Duodenal mucosa (tissue), 2 donors: ENCODE measurements at regions not wholly inside any gene's neighbourhood (a gene's known extent, or its start where the extent isn't known, plus 50 kb on each side); places are given as distances from the start of the nearest gene placed in this dataset.
"Not testable (repeated sequence)": the region's sequence is repeated elsewhere in the genome, so short reads cannot be mapped to it uniquely, and the experiment has no call there.

Experiments
- H3K27ac ChIP-seq: one replicate; pipeline ENCODE4 v1.7.0; 2013; ENCODE audit warnings: low read depth, low read length
- H3K27me3 ChIP-seq, 2 donors: one replicate each; pipeline ENCODE4 v1.7.0; 2013; ENCODE audit warnings: low read length in 2 of 2, control low read depth in 1 of 2; ENCODE audit not compliant: insufficient read depth in 2 of 2, control insufficient read depth in 1 of 2
- H3K36me3 ChIP-seq, 2 donors: one replicate each; pipeline ENCODE4 v1.7.0; 2013; ENCODE audit warnings: low read length in 2 of 2, control low read depth in 1 of 2; ENCODE audit not compliant: insufficient read depth in 2 of 2, control insufficient read depth in 1 of 2
- H3K4me1 ChIP-seq, 2 donors: one replicate each; pipeline ENCODE4 v1.7.0; 2013; ENCODE audit warnings: low read length in 2 of 2, control low read depth in 1 of 2; ENCODE audit not compliant: insufficient read depth in 2 of 2, control insufficient read depth in 1 of 2
- H3K4me3 ChIP-seq, 2 donors: one replicate each; pipeline ENCODE4 v1.7.0; 2013; ENCODE audit warnings: low read length in 2 of 2, low read depth in 1 of 2
- H3K9ac ChIP-seq, 2 donors: one replicate each; pipeline ENCODE4 v1.7.0; 2013; ENCODE audit warnings: low read length in 2 of 2, low read depth in 1 of 2
- H3K9me3 ChIP-seq, 2 donors: one replicate each; pipeline ENCODE4 v1.7.0; 2013; ENCODE audit warnings: low read length in 2 of 2, control low read depth in 1 of 2; ENCODE audit not compliant: control insufficient read depth in 1 of 2

DNA sequence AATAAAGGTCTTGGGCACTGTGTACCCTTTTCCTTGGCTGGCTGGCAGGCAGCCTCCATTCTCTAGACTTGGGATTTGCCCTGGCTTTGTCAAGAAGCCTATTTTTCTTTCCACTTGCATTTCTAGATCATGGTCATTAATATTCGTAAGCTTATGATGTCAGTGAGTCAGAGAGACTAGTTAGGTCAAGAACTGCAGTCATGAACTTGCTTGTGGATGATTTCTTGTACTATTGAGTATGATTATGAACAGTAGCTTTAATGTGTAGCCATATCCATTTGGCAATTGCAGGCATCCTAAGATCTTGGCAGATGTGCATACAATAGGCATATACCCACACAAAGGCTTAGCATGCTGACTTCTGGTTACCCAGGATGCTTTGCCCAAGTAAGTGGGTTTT lies 186.8 kb upstream of the CLINT1 start:
- H3K4me3 ChIP-seq = no peak overlapping the region
- H3K36me3 ChIP-seq = no peaks in the 10 kb centered on the region
- H3K27me3 ChIP-seq = peaks cover 0 to 4% of the 10 kb centered on the region in 2 donors
- no peak overlapping the region for H3K9ac ChIP-seq
- H3K4me1 ChIP-seq = no peaks in the 10 kb centered on the region
- no peak overlapping the region for H3K27ac ChIP-seq
- H3K9me3 ChIP-seq = no peaks in the 10 kb centered on the region

DNA sequence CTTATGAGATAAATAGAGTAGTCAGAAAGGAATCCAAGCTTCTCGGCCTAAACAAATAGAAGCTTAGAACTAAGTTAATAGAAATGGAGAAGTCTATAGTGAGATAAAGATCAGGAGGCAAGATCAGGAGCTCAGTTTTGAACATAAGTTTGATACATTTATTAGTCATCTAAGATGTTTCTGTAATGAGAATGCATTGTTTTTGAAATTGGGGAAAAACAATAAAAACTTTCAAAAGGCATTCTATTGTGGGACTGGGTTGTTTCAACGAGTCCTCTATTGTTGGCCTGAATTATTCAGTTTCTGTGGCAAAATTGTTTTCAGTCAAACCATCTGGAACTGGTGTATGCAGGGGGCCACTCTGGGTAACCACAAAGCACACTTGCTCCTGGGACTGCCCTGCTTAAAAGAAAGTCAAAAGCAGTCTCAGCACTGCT lies 181.0 kb upstream of the CLINT1 start:
- Histone ChIP-seq H3K9me3 (no peaks in the 10 kb centered on the region), H3K27me3 (no peaks in the 10 kb centered on the region), H3K4me3 (no peak overlapping the region), H3K36me3 (no peaks in the 10 kb centered on the region), H3K27ac (no peak overlapping the region), H3K4me1 (no peaks in the 10 kb centered on the region), H3K9ac (no peak overlapping the region)

DNA sequence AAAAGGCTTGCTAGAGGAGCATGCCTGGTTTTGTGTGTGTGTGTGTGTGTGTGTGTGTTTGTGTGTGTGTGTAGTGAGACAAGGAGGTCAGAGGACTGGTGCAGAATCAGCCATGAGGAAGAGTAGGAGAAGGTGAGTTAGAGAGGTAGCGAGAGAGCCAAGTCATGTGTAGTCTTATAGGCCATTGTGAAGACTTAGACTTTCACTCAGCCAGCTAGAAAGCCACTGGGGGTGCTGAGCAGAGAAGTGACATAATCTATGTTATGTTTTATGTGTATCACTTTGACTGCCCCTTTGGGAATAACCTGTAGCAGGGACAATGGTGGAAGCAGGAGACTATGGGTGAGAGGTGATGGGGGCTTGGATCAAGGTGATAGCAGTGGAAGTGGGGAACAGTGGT lies 180.5 kb upstream of the CLINT1 start:
- Histone ChIP-seq H3K4me3 (no peak overlapping the region), H3K36me3 (no peaks in the 10 kb centered on the region), H3K27me3 (no peaks in the 10 kb centered on the region), H3K4me1 (no peaks in the 10 kb centered on the region), H3K9ac (no peak overlapping the region), H3K9me3 (peaks cover 2 to 4% of the 10 kb centered on the region in 2 donors), H3K27ac (no peak overlapping the region)

DNA sequence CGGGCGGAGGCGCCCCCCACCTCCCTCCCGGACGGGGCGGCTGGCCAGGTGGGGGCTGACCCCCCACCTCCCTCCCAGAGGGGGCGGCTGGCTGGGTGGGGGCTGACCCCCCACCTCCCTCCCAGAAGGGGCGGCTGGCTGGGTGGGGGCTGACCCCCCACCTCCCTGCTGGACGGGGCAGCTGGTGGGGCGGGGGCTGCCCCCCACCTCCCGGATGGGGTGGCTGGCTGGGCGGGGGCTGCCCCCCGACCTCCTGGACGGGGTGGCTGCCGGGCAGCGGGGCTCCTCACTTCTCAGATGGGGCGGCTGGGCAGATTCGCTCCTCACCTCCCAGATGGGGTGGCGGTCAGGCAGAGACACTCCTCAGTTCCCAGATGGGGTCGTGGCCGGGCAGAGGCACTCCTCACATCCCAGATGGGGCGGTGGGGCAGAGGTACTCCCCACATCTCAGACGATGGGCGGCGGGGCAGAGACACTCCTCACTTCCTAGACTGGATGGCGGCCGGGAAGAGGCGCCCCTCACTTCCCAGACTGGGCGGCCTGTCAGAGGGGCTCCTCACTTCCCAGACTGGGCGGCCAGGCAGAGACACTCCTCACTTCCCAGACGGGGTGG lies 178.1 kb upstream of the CLINT1 start:
- not testable (repeated sequence) for H3K9me3 ChIP-seq, H3K9ac ChIP-seq, H3K4me1 ChIP-seq, H3K36me3 ChIP-seq, H3K27me3 ChIP-seq, H3K27ac ChIP-seq, H3K4me3 ChIP-seq

DNA sequence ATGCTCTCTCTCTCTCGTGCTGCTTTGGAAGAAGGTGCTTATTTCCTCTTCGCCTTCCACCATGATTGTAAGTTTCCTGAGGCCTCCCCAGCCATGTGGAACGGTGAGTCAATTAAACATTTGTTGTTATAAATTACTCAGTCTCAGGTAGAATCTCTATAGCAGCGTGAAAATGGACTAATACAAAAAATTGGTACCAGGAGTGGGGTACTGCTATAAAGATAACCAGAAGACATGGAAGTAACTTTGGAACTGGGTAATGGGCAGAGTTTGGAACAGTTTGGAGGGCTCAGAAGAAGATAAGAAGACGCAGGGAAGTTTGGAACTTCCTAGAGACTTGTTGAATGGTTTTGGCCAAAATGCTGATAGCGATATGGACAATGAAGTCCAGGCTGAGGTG lies 175.6 kb upstream of the CLINT1 start:
- H3K27me3 ChIP-seq, H3K27ac ChIP-seq, H3K9me3 ChIP-seq, H3K4me3 ChIP-seq, H3K9ac ChIP-seq, H3K4me1 ChIP-seq, H3K36me3 ChIP-seq: not testable (repeated sequence)

DNA sequence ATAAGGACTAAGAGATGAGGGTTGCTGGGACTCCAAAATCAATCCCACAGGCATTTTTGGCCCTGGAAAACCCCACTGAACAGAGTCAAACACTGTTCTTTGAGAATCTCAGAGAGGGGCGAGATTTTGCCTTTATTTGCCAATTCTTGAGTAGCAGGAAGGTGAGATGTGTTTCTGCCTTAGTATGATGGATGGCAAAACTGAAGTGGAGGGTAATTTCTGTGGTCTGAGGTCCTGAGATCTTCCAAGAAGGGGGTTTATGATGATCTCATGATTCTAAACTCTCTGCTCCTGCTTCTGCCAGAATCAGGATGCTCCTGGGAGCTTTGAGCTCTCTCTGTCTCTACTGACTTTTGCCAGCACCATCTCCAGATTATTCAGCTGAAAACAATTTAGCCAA lies 174.8 kb upstream of the CLINT1 start:
- Histone ChIP-seq H3K4me3 (no peak overlapping the region), H3K4me1 (peaks cover 0 to 6% of the 10 kb centered on the region in 2 donors), H3K27ac (no peak overlapping the region), H3K9me3 (peaks cover 4 to 6% of the 10 kb centered on the region in 2 donors), H3K36me3 (no peaks in the 10 kb centered on the region), H3K9ac (no peak overlapping the region), H3K27me3 (peaks cover 0 to 4% of the 10 kb centered on the region in 2 donors)

DNA sequence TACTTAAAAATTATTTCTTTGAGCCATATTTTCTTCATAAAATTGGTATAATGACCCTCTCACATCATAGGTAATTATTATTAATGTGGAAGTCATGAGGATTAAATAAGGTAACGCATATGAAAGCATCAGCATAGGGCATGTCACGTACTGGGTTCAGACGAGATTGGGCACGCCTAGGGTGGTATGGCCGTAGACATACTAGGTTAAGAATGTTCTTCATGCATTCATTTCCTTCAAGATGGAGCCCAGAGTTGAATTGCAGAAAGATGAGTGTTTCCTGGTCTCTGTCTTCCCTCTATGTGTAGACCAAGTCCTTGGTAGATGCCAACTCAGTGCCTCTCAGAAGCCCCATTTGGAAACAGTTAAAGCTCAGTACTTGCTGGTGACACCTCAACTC lies 174.1 kb upstream of the CLINT1 start:
- H3K27me3 ChIP-seq = peaks cover 0 to 4% of the 10 kb centered on the region in 2 donors
- peaks cover 4 to 6% of the 10 kb centered on the region in 2 donors for H3K9me3 ChIP-seq
- no peaks in the 10 kb centered on the region for H3K36me3 ChIP-seq
- H3K27ac ChIP-seq = no peak overlapping the region
- H3K4me1 ChIP-seq = peaks cover 0 to 10% of the 10 kb centered on the region in 2 donors
- no peak overlapping the region for H3K9ac ChIP-seq
- H3K4me3 ChIP-seq = no peak overlapping the region

DNA sequence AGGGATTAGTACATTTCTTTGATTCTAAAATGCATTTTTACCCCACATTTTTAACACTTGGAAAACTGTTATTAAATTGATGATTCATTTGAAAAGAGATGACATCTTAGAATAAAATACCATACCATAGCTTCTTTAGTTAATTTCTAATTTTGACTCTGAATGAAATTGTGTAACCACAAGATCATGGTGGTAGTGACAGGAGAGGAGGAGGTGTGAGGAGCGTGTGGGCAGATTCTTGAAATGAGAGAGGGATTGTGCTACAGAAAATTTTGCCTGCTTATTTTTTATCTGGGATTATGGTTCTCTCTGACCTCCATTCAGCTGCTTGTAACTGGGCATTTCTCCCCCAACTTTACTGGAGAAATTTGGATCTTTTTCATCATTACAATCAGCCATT lies 173.3 kb upstream of the CLINT1 start:
- Histone ChIP-seq H3K36me3 (no peaks in the 10 kb centered on the region), H3K4me3 (no peak overlapping the region)

DNA sequence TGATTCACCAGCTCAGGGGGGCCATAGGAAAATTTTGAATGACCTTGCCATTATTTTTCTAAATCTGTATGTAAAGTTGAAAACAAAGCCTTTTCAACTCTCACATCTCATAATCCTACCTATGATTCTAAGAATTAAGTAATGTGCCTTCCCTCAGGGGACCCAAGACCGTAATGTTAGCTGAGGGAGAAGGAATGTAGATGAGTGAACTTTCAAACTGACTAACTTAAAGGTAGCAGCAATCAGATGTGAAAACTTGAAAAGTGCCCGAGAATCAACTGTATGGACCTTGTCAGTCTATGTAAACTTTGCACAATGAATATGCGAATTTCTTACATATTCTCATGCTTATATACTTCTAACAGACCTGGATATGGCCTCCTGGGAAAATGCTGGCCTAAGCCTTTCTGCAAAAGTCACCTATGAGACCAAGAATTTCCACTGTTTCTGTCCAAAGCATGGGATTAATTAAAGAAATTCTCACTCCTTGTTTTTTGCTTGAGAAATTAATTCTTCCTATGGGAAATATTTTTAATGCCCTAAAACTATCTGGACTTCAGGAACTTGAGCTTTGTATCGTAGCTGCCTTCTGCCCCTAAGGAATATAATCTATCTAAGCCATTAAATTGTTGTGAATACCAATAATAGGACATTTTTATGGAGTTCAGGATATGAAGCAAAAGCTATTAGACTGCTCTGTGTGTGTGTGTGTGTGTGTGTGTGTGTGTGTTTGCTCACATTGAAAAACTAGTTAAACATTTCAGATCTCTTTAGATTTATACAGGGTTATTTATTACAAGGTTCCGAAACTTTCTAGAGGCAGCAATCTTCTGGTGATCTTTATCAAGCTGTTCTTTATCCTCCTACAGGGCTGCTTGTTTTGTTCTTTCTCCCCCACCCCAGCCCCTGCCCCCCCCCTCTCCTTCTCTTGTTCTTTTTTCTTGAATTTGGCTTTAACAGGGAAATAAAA lies 169.1 kb upstream of the CLINT1 start:
- H3K9ac ChIP-seq = no peak overlapping the region

More for the DNA sequence above, 173.3 kb upstream of the CLINT1 start:
- H3K27ac ChIP-seq = no peak overlapping the region
- peaks cover 0 to 17% of the 10 kb centered on the region in 2 donors for H3K4me1 ChIP-seq
- H3K9ac ChIP-seq = no peak overlapping the region
- peaks cover 0 to 4% of the 10 kb centered on the region in 2 donors for H3K27me3 ChIP-seq
- peaks cover 4 to 6% of the 10 kb centered on the region in 2 donors for H3K9me3 ChIP-seq

DNA sequence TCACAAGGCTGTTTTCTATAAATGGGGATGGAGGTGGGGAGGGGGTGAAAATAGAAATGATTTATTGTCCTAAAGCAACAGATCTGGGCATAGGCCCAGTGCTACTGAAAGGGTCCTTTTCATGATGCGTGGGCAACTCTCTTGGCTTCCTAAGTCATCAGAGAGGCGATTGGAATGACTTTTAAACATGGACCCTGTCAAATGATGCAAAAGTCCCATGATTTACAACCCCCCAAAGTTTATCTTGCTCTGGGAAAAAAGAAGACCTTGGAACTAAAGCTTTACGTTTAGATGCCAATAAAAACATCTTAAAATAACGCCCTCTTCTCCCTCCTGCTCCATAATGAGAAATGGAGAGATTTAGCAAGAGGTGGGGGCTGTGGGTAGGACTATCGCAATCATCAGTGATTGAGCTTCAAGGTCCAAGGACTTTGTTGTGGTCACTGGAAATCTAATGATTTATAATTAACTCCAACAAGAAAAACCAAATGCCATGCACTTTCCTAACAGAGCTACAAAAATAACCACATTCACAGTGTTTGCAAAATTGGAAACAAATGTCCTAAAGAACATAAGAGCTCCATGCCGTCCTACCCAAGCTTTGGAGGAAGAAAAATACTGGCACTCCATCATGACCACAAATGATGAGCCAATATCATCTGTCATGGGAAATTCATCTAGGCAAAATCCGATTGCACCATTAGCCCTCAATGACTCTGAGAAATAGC lies 167.5 kb upstream of the CLINT1 start:
- Histone ChIP-seq H3K9me3 (no peaks in the 10 kb centered on the region), H3K27me3 (no peaks in the 10 kb centered on the region), H3K4me3 (no peak overlapping the region), H3K4me1 (peaks cover 0 to 28% of the 10 kb centered on the region in 2 donors), H3K27ac (no peak overlapping the region), H3K36me3 (no peaks in the 10 kb centered on the region), H3K9ac (no peak overlapping the region)

More for the DNA sequence above, 169.1 kb upstream of the CLINT1 start:
- Histone ChIP-seq H3K36me3 (no peaks in the 10 kb centered on the region), H3K9me3 (no peaks in the 10 kb centered on the region), H3K27me3 (peaks cover 0 to 2% of the 10 kb centered on the region in 2 donors), H3K4me1 (peaks cover 0 to 24% of the 10 kb centered on the region in 2 donors), H3K4me3 (no peak overlapping the region), H3K27ac (no peak overlapping the region)
